Mesenchymal stem cell (in vitro differentiated cells and primary cell): ENCODE measurements at regions not wholly inside any gene's neighbourhood (a gene's known extent, or its start where the extent isn't known, plus 50 kb on each side); places are given as distances from the start of the nearest gene placed in this dataset.
"Not testable (repeated sequence)": the region's sequence is repeated elsewhere in the genome, so short reads cannot be mapped to it uniquely, and the experiment has no call there.

Source experiments
- DNase-seq: peaks from one replicate; pipeline ENCODE4 v3.0.0-alpha.2; 2013
- H2AFZ ChIP-seq: one replicate; pipeline ENCODE4 v1.6.1; 2013; ENCODE audit warnings: low read depth, mild to moderate bottlenecking, control low read depth, inconsistent platforms, low read length, moderate library complexity
- H2AK5ac ChIP-seq: 2 replicates; pipeline ENCODE4 v1.6.1; 2013; ENCODE audit warnings: low read length, moderate library complexity, mild to moderate bottlenecking, inconsistent platforms; ENCODE audit not compliant: severe bottlenecking
- H2BK120ac ChIP-seq: one replicate; pipeline ENCODE4 v1.6.1; 2013; ENCODE audit warnings: low read depth, mild to moderate bottlenecking, inconsistent platforms, low read length, moderate library complexity
- H2BK12ac ChIP-seq, 2 experiments: one replicate each; pipeline ENCODE4 v1.6.1; 2013; ENCODE audit warnings: inconsistent platforms in 2 of 2, low read length in 2 of 2, mild to moderate bottlenecking in 2 of 2, moderate library complexity in 2 of 2, control low read depth in 1 of 2
- H2BK15ac ChIP-seq: one replicate; pipeline ENCODE4 v1.6.1; 2013; ENCODE audit warnings: mild to moderate bottlenecking, low read depth, inconsistent platforms; ENCODE audit not compliant: poor library complexity, severe bottlenecking
- H2BK5ac ChIP-seq: 2 replicates; pipeline ENCODE4 v1.6.1; 2013; ENCODE audit warnings: low read depth, mild to moderate bottlenecking, low read length, control low read depth, inconsistent platforms; ENCODE audit not compliant: poor library complexity, severe bottlenecking
- H3K14ac ChIP-seq, 2 experiments: one replicate each; pipeline ENCODE4 v1.6.1; 2013; ENCODE audit warnings: inconsistent platforms in 2 of 2, low read length in 2 of 2, control low read depth in 1 of 2, mild to moderate bottlenecking in 1 of 2, moderate library complexity in 1 of 2
- H3K18ac ChIP-seq, 2 experiments: one replicate each; pipeline ENCODE4 v1.6.1; 2013; ENCODE audit warnings: inconsistent platforms in 2 of 2, low read length in 2 of 2, control low read depth in 1 of 2, low read depth in 1 of 2, mild to moderate bottlenecking in 1 of 2
- H3K23ac ChIP-seq, 2 experiments: one replicate each; pipeline ENCODE4 v1.6.1; 2013; ENCODE audit warnings: inconsistent platforms in 2 of 2, low read length in 2 of 2, mild to moderate bottlenecking in 2 of 2, moderate library complexity in 2 of 2, control low read depth in 1 of 2
- H3K27ac ChIP-seq: 2 replicates; pipeline ENCODE4 v1.5.1; 2013; ENCODE audit warnings: mild to moderate bottlenecking, moderate library complexity, low read length, control low read depth, inconsistent platforms; ENCODE audit not compliant: poor library complexity, severe bottlenecking
- H3K27me3 ChIP-seq, 2 experiments: 2 replicates each; pipeline versions ENCODE4 v1.6.1 to v1.7.0; 2013; ENCODE audit warnings: low read length in 2 of 2, mild to moderate bottlenecking in 2 of 2, moderate library complexity in 2 of 2, control low read depth in 1 of 2, inconsistent platforms in 1 of 2; ENCODE audit not compliant: control insufficient read depth in 1 of 2, insufficient read depth in 1 of 2
- H3K36me3 ChIP-seq, 2 experiments: 2 replicates each; pipeline versions ENCODE4 v1.6.1 to v1.7.0; 2013; ENCODE audit warnings: low read length in 2 of 2, control low read depth in 1 of 2, inconsistent platforms in 1 of 2, low read depth in 1 of 2, mild to moderate bottlenecking in 1 of 2; ENCODE audit not compliant: insufficient read depth in 2 of 2, control insufficient read depth in 1 of 2
- H3K4ac ChIP-seq, 2 experiments: one replicate each; pipeline ENCODE4 v1.6.1; 2013; ENCODE audit warnings: inconsistent platforms in 2 of 2, low read length in 2 of 2, mild to moderate bottlenecking in 2 of 2, moderate library complexity in 2 of 2, control low read depth in 1 of 2, low read depth in 1 of 2
- H3K4me1 ChIP-seq: 2 replicates; pipeline ENCODE4 v1.6.1; 2013; ENCODE audit warnings: low read depth, low read length, control low read depth; ENCODE audit not compliant: control insufficient read depth, insufficient read depth
- H3K4me2 ChIP-seq: 2 replicates; pipeline ENCODE4 v1.6.1; 2013; ENCODE audit warnings: low read length, mild to moderate bottlenecking, inconsistent platforms; ENCODE audit not compliant: poor library complexity, severe bottlenecking
- H3K4me3 ChIP-seq, 2 experiments: 2 replicates each; pipeline versions ENCODE4 v1.5.1 to v1.7.0; 2013; ENCODE audit warnings: low read length in 2 of 2, mild to moderate bottlenecking in 2 of 2, control low read depth in 1 of 2, low read depth in 1 of 2; ENCODE audit not compliant: insufficient read depth in 1 of 2
- H3K79me1 ChIP-seq: replicated peaks from 2 replicates; pipeline ENCODE4 v1.6.1; 2013; ENCODE audit warnings: mild to moderate bottlenecking, control low read depth, low read length, inconsistent platforms; ENCODE audit not compliant: poor library complexity, severe bottlenecking
- H3K9ac ChIP-seq: 2 replicates; pipeline ENCODE4 v1.7.0; 2013; ENCODE audit warnings: mild to moderate bottlenecking, low read length, moderate library complexity
- H3K9me3 ChIP-seq: 2 replicates; pipeline ENCODE4 v1.7.0; 2013; ENCODE audit warnings: mild to moderate bottlenecking, low read length; ENCODE audit not compliant: control insufficient read depth
- H4K8ac ChIP-seq: one replicate; pipeline ENCODE4 v1.6.1; 2013; ENCODE audit warnings: inconsistent platforms, mild to moderate bottlenecking, low read length, moderate library complexity
- H4K91ac ChIP-seq: one replicate; pipeline ENCODE4 v1.6.1; 2013; ENCODE audit warnings: mild to moderate bottlenecking, low read length, inconsistent platforms
- WGBS: methylation state at CpG from one replicate; pipeline ENCODE4 v1.1.7; 2013; ENCODE audit warnings: mixed read lengths; 5-methylcytosine and 5-hydroxymethylcytosine counted together

- H3K36me3 ChIP-seq = no peaks in the 10 kb centered on the region
- no peak overlapping the region for H3K18ac ChIP-seq
- H2AK5ac ChIP-seq = no peak overlapping the region
- H2BK5ac ChIP-seq = no peak overlapping the region
- no peak overlapping the region for H4K91ac ChIP-seq
- no peak overlapping the region for H3K23ac ChIP-seq
- H3K4me1 ChIP-seq = no peaks in the 10 kb centered on the region
- no peaks in the 10 kb centered on the region for H3K79me1 ChIP-seq
- H2BK12ac ChIP-seq = no peak overlapping the region
- no peak overlapping the region for H2AFZ ChIP-seq
- 90% methylated on average over 17 of the region's 17 CpGs for WGBS
- no peak overlapping the region for H4K8ac ChIP-seq
- no peaks in the 10 kb centered on the region for H3K9me3 ChIP-seq
- no peak overlapping the region for H3K27ac ChIP-seq
- no peak overlapping the region for H3K4me3 ChIP-seq
- H3K14ac ChIP-seq = no peak overlapping the region
- no peak overlapping the region for H2BK120ac ChIP-seq
- DNase-seq = no peak
- no peaks in the 10 kb centered on the region for H3K27me3 ChIP-seq
- H2BK15ac ChIP-seq = no peak overlapping the region
- no peak overlapping the region for H3K4ac ChIP-seq
- H3K9ac ChIP-seq = no peak overlapping the region
- H3K4me2 ChIP-seq = no peak overlapping the region
Measured at GRCh38 chr5:26326153-26326759, 712.1 kb downstream of the CDH9 start.

- H3K27ac ChIP-seq, H2AFZ ChIP-seq, H3K27me3 ChIP-seq, H3K4me3 ChIP-seq, H3K79me1 ChIP-seq, H3K4me2 ChIP-seq, H3K4me1 ChIP-seq, H3K14ac ChIP-seq, H3K18ac ChIP-seq, H2BK5ac ChIP-seq, H4K8ac ChIP-seq, H2BK120ac ChIP-seq, H3K9ac ChIP-seq, DNase-seq, H4K91ac ChIP-seq, H2BK15ac ChIP-seq, H2BK12ac ChIP-seq, H3K23ac ChIP-seq, H3K9me3 ChIP-seq, H3K4ac ChIP-seq, H3K36me3 ChIP-seq, H2AK5ac ChIP-seq: not testable (repeated sequence)
- WGBS = 92% methylated on average over 10 of the region's 11 CpGs
Measured at GRCh38 chr5:26325432-26325831, 713.0 kb downstream of the CDH9 start.

GRCh38 chr5:26324273-26324895, 714.0 kb downstream of the CDH9 start:
- not testable (repeated sequence) for H3K4ac ChIP-seq, H3K27me3 ChIP-seq, H2BK12ac ChIP-seq, H3K4me2 ChIP-seq, H3K23ac ChIP-seq, H3K4me1 ChIP-seq, H4K8ac ChIP-seq, H2AFZ ChIP-seq, H2BK120ac ChIP-seq, H3K36me3 ChIP-seq, H4K91ac ChIP-seq, H3K9ac ChIP-seq, H3K9me3 ChIP-seq, H2BK5ac ChIP-seq, H3K14ac ChIP-seq, H3K79me1 ChIP-seq, DNase-seq, H2AK5ac ChIP-seq, H3K27ac ChIP-seq, H3K18ac ChIP-seq, H3K4me3 ChIP-seq, H2BK15ac ChIP-seq
- WGBS = 97% methylated on average over 39 of the region's 41 CpGs

- no peak overlapping the region for H2AK5ac ChIP-seq
- WGBS = 95% methylated on average over 13 of the region's 13 CpGs
- no peaks in the 10 kb centered on the region for H3K79me1 ChIP-seq
- no peak overlapping the region for H3K18ac ChIP-seq
- no peak overlapping the region for H3K23ac ChIP-seq
- H2BK120ac ChIP-seq = no peak overlapping the region
- H2AFZ ChIP-seq = no peak overlapping the region
- no peak overlapping the region for H3K9ac ChIP-seq
- no peak overlapping the region for H3K4ac ChIP-seq
- no peak overlapping the region for H2BK15ac ChIP-seq
- no peaks in the 10 kb centered on the region for H3K4me1 ChIP-seq
- no peaks in the 10 kb centered on the region for H3K9me3 ChIP-seq
- no peak overlapping the region for H4K8ac ChIP-seq
- no peak overlapping the region for H4K91ac ChIP-seq
- no peak overlapping the region for H3K4me3 ChIP-seq
- H3K14ac ChIP-seq = no peak overlapping the region
- DNase-seq = no peak
- H3K36me3 ChIP-seq = no peaks in the 10 kb centered on the region
- no peak overlapping the region for H2BK12ac ChIP-seq
- H3K27ac ChIP-seq = no peak overlapping the region
- no peak overlapping the region for H2BK5ac ChIP-seq
- no peaks in the 10 kb centered on the region for H3K27me3 ChIP-seq
- no peak overlapping the region for H3K4me2 ChIP-seq
Measured at GRCh38 chr5:26323794-26324193, 714.6 kb downstream of the CDH9 start.
